ENCODE measurements at regions not wholly inside any gene's neighbourhood (a gene's known extent, or its start where the extent isn't known, plus 50 kb on each side); places are given as distances from the start of the nearest gene placed in this dataset.

- peak; percentile 32 for DNase-seq (ENCODE audit: low read depth)
- TF ChIP-seq CTCF (conservative IDR thresholded peaks at IDR 0.05; ENCODE audit: low read depth, low read length), result no peak
Observed at GRCh38 chr5:120358949-120359348, 105.2 kb upstream of the PRR16 start.

GRCh38 chr5:120361941-120362340 lies 102.2 kb upstream of the PRR16 start:
- DNase-seq (ENCODE audit: low read depth), result no peak
- no peak overlapping the region for H3K4me3 ChIP-seq (ENCODE audit: low read depth, low read length)
- no peak for TF ChIP-seq CTCF (conservative IDR thresholded peaks at IDR 0.05; ENCODE audit: low read depth, low read length)

More at GRCh38 chr5:120358949-120359348, 105.2 kb upstream of the PRR16 start:
- no peak overlapping the region for H3K4me3 ChIP-seq (ENCODE audit: low read depth, low read length)

GRCh38 chr5:120362426-120362825 lies 101.7 kb upstream of the PRR16 start:
- H3K4me3 ChIP-seq (ENCODE audit: low read depth, low read length), result no peak overlapping the region
- TF ChIP-seq CTCF (conservative IDR thresholded peaks at IDR 0.05; ENCODE audit: low read depth, low read length), result no peak
- no peak for DNase-seq (ENCODE audit: low read depth)

GRCh38 chr5:120365656-120366446 lies 98.2 kb upstream of the PRR16 start:
- no peak overlapping the region for H3K4me3 ChIP-seq (ENCODE audit: low read depth, low read length)
- DNase-seq (ENCODE audit: low read depth), result peak; percentile 71
- no peak for TF ChIP-seq CTCF (conservative IDR thresholded peaks at IDR 0.05; ENCODE audit: low read depth, low read length)

GRCh38 chr5:120367896-120368634 lies 96.0 kb upstream of the PRR16 start:
- no peak for DNase-seq (ENCODE audit: low read depth)
- no peak for TF ChIP-seq CTCF (conservative IDR thresholded peaks at IDR 0.05; ENCODE audit: low read depth, low read length)

GRCh38 chr5:120368923-120369715 lies 95.0 kb upstream of the PRR16 start:
- no peak for TF ChIP-seq CTCF (conservative IDR thresholded peaks at IDR 0.05; ENCODE audit: low read depth, low read length)

More at GRCh38 chr5:120367896-120368634, 96.0 kb upstream of the PRR16 start:
- no peak overlapping the region for H3K4me3 ChIP-seq (ENCODE audit: low read depth, low read length)

More at GRCh38 chr5:120368923-120369715, 95.0 kb upstream of the PRR16 start:
- H3K4me3 ChIP-seq (ENCODE audit: low read depth, low read length), result no peak overlapping the region
- peak; percentile 60 for DNase-seq (ENCODE audit: low read depth)
